ENCODE measurements at regions not wholly inside any gene's neighbourhood (a gene's known extent, or its start where the extent isn't known, plus 50 kb on each side); places are given as distances from the start of the nearest gene placed in this dataset.

DNA sequence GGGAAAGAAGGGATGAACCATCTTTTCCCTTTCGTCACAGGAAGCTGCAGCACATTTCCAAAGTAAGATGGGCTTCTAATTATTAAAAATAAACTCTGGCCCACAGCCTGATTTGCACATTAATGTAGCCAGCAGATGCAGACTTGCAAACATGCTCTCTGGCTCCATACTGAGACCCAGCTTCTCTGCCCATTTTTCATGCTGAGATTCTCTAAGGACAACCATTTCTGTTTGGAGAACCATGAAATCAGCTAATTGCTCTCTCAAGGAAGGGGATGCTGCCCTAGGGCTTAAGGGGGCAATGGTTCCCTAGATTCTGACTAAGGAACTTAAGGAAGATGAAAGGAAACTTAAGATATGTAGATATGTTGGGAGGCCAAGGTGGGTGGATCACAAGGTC, 63.0 kb upstream of the CES5A start:
- DNase-seq: no peak

DNA sequence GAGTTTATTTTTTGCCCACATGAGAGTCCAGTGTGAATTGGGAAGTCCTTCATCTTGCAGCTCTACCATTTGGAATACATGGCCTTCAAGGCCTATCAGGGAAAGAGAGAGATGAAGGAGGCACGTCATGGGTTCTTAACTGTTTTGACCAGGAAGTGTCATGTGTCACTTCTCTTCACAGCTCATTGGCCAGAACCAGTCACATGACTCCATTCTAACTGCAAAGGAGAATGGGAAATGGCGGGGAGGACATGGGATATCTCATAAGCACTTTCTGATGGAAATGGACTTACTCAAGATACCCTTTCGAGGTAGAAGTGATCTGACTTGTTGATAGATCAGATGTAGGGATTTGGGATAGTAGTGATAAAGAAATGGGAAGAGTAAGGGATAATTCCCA, 57.9 kb upstream of the CES5A start:
- no peak for DNase-seq

DNA sequence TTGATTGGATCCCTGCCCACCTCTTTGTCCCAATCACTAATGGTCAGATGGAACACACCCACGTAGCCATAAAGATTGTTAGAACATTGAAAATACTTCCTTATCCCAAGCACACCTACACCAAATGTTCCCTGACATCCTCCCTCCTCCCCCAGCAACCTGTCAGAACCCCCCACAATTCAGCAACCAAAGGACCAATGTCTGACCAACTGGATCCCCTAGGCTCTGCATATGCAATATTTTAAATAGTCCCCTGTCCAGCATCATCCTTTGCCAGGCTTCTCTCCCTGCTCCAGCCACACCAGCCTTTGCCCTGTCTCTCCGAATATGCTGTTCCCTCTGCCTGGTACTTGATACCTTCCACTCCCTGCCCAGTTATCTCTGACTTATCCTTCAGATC, 54.9 kb upstream of the CES5A start:
- DNase-seq: no peak

DNA sequence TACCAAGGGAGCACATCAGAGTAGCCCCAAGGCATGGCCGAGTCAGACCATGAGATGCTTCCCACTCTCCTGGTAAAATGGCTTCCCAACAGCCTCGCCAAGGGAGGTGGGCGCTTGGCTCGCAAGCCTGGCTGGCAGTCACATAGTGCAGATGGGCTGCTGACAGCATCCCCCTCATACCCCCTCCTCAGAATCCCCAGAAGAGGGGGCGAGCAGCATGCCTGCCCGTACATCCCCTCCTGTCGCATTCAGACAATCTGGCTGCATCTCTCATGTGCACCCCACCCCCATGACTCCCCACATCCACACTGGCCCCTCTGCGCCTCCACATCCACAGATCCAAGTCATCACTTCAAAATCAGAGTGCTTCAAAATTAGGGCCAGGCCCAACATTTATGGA, 54.0 kb upstream of the CES5A start:
- no peak for DNase-seq

DNA sequence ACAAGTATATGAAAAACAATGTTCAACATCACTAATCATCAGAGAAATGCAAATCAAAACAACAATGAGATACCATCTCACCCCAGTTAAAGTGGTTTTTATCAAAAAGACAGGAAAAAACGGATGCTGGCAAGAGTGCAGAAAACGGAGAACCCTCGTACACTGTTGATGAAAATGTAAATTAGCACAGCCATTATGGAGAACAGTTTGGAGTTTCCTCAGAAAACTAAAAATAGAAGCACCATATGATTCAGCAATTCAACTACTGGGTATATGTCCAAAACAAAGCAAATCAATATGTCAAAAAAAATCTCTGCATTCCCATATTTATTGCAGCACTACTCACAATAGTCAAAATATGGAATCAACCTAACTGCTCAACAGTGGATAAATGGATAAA, 50.1 kb upstream of the CES5A start:
- DNase-seq: no peak

Data from SHP77 (cell line).